Stimulated activated CD8-positive, alpha-beta memory T cell treated with anti-CD3 and anti-CD28 coated beads, Interleukin-4, amount 100 ng/mL, for 24 hours (primary cell): ENCODE measurements at regions not wholly inside any gene's neighbourhood (a gene's known extent, or its start where the extent isn't known, plus 50 kb on each side); places are given as distances from the start of the nearest gene placed in this dataset.

ENCODE experiments used
- DNase-seq: peaks from one replicate; pipeline ENCODE4 v3.0.0-alpha.2; 2020; ENCODE audit warnings: low read depth

DNA sequence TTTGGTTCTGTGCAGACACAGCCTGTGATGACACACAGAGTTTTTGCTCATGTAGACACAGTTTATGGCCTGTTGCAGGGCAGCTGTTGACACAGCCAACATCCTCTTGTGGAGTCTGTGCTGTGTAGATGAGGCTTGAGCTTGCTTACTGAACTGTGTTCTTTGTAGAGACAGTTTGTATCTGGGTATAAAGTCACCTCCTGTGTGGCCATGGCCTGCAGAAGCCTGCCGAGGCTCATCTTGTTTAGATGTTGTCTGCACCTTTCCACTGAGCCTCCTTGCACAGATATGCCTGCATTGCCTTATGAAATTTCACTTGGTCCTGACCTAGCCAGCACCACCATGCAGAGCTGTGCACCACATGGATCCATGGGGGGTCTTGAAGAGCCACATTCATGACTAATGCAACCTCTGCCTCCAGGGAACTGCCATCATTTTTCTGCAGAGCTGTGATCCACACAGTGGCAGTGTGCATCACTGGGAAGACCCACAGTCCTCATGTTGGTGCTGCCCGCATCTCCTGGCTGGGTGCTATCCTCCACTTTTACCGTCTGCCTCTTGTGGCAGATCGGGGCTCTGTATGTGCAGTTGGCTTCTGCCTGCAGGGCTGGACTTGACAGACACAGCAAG lies 198.0 kb upstream of the MAMLD1 start:
- DNase-seq: no peak

- DNase-seq: no peak
These were observed 197.1 kb upstream of the MAMLD1 start for GRCh38 chrX:150165776-150166610.

GRCh38 chrX:150167482-150168324 lies 195.4 kb upstream of the MAMLD1 start:
- no peak for DNase-seq

DNA sequence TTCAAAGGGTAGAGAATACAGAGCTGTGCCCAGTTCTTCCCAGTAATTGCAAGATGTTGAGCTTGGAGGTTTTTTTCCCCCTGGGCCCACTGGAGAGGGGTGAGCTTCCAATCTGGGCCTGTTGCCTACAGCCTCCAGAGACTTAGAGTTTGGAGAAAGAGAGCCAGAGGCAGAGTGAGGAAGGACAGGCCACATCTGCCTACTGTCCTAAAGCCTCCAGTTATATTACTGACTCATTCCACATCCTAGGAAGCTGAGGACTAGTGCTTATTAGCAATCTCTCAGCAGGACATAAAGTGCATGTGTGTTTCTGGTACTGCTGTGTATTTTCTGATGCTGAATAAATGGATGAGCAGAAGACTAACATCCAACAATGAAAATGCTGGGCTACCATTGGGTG lies 181.0 kb upstream of the MAMLD1 start:
- no peak for DNase-seq

DNA sequence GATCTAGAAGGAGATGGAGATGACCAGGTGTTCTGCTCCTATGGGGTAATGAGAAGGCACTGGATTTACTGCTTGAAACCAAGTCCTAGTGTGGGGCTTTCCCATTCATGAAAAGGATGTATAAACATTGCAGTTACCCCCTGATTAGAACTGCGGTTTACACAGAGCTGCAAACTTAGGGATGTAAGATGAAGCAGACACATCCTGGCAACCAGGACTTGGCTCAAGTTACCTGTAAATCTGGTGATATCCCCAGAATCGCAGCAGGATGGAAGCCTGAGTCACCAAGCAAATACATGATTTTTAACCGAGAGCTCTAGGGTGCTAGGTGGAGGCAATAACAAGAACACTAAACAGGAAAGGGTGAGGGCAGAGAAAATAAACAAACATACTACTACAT lies 178.6 kb upstream of the MAMLD1 start:
- no peak for DNase-seq

- DNase-seq: no peak
These were observed 177.4 kb upstream of the MAMLD1 start for GRCh38 chrX:150185766-150186165.

DNA sequence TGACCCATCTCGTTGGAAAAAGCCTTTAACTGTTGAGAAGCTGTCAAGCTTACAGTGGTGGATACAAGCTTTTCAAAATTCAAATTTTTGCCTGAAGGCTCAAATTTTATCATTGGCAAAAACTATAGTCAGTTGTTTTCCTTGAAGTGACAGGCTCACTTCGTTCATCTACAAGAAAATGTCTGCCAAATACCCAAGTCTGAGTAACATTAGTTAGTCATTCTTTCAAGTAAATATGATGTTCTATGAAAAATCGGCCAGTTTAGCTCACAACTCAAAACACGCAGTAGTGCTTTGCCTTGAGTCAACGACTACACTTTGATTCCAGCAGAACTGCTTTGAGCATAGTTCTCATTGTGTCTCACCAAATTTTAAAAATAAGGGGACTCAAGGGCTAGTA lies 170.3 kb upstream of the MAMLD1 start:
- DNase-seq: no peak

- no peak for DNase-seq
These were observed 166.8 kb upstream of the MAMLD1 start for GRCh38 chrX:150196285-150196684.

- DNase-seq: no peak
These were observed 165.7 kb upstream of the MAMLD1 start for GRCh38 chrX:150197388-150197787.

- no peak for DNase-seq
These were observed 164.3 kb upstream of the MAMLD1 start for GRCh38 chrX:150198776-150199175.

DNA sequence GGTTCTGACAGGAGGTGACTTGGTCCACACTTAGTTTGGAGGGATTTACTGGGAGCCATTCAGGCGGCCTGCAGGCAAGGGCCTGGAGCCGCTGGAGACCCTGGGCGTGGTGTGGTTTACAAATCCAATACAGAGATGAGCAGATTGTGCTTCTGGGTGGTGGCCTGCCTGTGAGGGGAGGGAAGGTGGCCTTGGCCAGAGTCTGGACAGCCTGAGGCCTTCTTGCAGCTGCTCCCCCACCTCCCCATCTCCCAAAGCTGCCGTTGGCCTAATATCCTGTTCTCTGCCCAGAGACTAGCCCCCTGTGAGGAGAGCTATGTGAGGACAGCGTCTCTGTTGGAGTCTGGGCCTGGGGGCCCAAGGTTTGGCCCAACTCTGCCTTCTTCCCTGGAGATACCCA lies 163.9 kb upstream of the MAMLD1 start:
- DNase-seq: no peak

- DNase-seq: no peak
These were observed 163.3 kb upstream of the MAMLD1 start for GRCh38 chrX:150199803-150200202.

- DNase-seq: no peak
These were observed 162.8 kb upstream of the MAMLD1 start for GRCh38 chrX:150200361-150200760.

- peak; percentile 39 for DNase-seq
These were observed 162.3 kb upstream of the MAMLD1 start for GRCh38 chrX:150200820-150201287.

DNA sequence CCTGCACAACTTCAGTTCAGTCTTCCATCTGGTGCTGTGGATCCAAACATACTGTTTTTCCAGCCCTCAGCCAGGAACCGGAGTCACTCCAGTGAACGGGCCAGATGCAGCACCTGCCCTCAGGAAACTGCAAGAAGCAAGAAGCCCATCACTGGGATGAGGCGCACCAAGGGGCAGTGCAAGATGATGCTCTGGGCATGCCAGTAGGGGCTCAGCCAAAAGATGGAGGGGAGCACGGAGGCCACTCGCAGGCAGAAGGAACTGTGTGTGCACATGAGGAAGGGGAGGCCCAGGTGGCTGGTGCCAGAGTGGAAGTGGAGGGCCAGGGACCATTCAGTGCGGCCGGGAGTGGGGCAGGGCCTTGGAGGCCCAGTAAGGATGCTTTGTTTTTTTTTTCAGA lies 161.7 kb upstream of the MAMLD1 start:
- no peak for DNase-seq

DNA sequence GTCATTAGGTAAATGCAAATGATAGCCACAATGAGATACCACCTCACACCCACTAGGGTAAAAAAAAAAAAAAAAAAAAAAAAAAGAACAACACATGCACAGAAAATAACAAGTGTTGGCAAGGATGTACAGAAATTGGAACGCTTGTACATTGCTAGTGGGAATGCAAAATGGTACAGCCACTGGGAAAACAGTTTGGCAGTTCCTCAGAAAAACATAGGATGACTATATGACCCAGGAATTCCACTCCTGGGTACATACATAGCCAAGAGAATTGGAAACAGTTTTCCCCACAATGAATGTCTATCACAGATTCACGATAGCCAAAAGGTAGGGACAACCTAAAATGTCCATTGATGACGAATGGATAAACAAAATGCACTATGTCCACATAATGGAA lies 161.3 kb upstream of the MAMLD1 start:
- no peak for DNase-seq

GRCh38 chrX:150202641-150203247 lies 160.4 kb upstream of the MAMLD1 start:
- DNase-seq: no peak

GRCh38 chrX:150203248-150203645 lies 159.9 kb upstream of the MAMLD1 start:
- DNase-seq: no peak

DNA sequence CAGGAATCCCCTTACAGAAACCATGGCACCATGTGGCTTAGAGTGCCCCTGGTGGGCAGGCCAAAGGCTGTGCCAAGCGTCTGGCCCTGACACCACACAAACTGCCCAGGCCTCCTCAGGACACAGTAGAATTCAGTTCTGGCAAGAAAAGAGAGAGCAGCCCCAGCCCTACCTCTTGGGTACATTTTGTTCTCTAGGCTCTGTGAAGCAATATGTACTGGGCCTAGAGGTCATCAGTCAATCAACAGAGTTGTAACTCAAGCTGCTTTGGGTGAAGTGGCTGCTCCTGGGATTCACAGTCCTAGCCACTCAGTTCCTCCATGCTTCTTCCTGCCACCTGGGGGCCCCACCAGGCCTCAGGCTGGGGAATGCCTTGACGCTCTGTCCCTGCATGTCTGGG lies 158.1 kb upstream of the MAMLD1 start:
- no peak for DNase-seq

DNA sequence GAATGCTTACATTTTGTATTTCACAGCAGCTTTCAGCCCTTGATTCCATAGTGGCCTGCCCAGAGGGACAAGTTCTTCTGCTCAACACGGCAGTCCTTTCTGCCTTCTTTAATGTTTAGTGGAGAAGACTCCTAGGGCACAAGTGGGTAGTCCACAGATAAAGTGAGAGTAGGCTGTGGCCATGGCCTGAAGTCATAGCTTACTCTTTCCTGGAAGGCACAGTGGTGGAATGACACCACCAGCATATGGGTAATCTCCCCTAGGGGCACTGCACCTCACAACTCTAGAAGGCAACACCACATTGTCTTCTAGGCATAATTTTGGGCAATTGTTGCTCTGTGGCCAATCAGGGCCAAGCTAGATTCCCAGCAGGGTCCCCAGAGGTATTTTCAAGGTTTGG lies 155.4 kb upstream of the MAMLD1 start:
- no peak for DNase-seq

DNA sequence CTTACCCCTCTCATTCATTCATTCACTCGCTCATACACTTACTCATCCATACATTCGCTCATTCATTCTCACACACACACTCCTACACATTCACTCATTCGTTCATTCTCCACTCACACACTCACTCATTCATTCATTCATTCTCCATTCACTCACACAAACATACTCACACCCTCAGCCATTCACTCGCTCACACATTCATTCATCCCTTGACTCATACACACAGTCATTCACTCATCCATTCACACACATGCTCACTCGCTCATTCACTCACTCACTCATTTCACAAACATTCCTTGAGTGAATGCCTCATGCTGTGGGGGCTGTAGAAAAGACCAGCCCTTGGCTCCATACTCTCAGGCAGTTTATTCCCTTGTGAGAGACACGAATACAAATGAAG lies 151.1 kb upstream of the MAMLD1 start:
- no peak for DNase-seq
